Kidney glomerular epithelial cell (primary cell): ENCODE measurements at regions not wholly inside any gene's neighbourhood (a gene's known extent, or its start where the extent isn't known, plus 50 kb on each side); places are given as distances from the start of the nearest gene placed in this dataset.

ENCODE experiments used
- DNase-seq: peaks from one replicate; lab custom pipeline; 2025; lab: John Stamatoyannopoulos, UW

GRCh38 chr10:91137822-91138221 is 82.6 kb upstream of the PCGF5 start:
- DNase-seq = no peak

DNA sequence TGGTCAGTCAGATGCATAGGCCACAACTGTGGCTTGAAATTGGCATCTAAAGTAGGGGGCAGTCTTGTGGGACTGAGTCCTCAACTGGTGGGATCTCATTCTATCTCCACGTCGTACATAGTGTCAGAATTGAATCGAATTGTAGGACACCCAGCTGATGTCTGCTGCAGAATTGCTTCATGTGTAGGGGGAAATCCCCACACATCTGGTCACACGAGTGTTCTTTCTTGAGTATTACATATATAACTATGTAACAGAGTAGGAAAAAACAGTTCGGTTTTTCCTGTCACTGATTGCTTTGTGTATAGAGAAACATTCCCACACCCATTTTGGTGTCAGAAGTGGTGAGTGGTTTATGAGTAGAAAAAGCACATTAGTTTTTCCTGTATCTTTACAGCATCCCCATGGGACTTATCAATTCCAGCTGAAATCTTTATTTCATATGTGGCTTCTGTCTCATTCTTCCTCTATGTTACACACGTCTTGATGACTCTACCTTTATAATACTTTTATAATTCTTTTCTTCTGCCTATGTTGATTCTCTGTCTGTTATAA is 79.4 kb upstream of the PCGF5 start:
- no peak for DNase-seq

GRCh38 chr10:91144961-91145360 is 75.5 kb upstream of the PCGF5 start:
- DNase-seq = no peak

DNA sequence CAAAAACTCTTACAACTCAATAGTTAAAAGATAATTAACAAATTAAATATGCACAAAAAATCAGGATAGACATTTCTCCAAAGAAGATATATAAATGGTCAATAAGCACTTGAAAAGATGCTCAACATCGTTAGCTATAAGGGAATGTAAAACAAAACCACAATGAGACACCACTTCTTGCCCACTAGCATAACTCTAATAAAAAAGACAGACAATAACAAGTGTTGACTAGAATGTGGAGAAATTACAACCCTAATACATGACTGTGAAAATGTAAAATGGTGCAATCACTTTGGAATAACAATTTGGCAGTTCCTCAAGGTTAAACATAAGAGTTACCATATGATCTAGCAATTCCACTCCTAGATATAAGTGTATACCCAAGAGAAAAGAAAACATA is 74.3 kb upstream of the PCGF5 start:
- DNase-seq = no peak

DNA sequence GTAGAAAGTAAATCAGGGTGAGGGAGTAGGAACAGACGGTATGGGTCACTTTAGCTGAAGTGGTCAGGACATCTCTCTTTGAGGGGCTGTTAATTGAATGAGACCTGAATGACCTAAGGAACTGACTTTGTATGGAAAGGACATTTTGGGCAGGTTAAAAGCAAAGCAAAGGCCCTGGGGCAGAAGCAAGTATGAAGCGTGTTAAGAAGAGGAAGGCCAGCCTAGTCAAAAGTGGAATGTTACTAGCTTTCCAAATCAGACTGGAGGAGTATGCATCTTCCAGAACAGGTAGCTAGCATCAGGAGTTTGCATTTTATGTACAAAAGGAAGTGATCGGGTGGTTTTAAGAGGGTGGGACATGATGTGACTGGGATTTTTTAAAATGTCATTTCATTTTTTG is 70.9 kb upstream of the PCGF5 start:
- no peak for DNase-seq

DNA sequence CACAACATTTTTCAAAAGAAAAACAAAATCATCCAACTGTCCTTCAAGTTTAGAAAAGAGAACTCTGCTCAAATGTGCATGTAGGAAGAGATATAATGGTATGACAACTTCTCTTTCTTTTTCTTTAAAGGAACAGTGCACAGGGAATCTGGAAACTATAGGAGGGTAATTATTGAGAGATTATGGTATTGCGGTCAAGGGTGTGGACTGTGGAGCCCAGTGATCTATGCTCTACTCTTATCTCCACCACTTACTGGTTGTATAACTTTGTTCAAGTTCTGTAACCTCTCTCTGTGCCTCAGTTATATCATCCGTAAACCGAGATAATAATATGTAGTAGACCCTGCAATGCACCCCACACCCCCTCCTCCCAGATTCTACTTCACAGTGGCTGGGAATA is 69.8 kb upstream of the PCGF5 start:
- DNase-seq = no peak

GRCh38 chr10:91153508-91153907 is 67.0 kb upstream of the PCGF5 start:
- DNase-seq = no peak

DNA sequence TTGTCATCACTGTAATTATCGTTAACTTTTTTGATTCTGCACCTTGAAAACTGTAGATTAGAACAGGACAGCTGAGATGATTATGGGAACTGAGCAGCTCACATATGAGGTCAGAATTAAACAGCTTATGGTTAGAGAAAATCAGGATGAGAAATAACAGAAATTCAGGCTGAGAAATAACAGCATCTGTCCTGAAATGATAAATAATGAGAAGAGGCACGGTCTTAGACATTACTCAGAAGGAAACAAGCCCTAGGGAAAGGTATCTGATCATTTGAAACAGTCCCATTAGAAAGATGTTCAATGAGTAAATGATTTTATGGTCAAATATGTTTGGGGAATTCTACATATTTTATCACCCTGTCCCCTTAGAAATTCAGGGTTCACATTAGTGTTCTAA is 65.6 kb upstream of the PCGF5 start:
- no peak for DNase-seq

- DNase-seq = no peak
Observed at GRCh38 chr10:91156196-91156595, 64.3 kb upstream of the PCGF5 start.

GRCh38 chr10:91159254-91159783 is 61.1 kb upstream of the PCGF5 start:
- DNase-seq = no peak

GRCh38 chr10:91162050-91162494 is 58.4 kb upstream of the PCGF5 start:
- no peak for DNase-seq

- DNase-seq = peak; percentile 12
Observed at GRCh38 chr10:91162495-91163268, 57.8 kb upstream of the PCGF5 start.

- peak; percentile 16 for DNase-seq
Observed at GRCh38 chr10:91163269-91163868, 57.1 kb upstream of the PCGF5 start.

GRCh38 chr10:91163869-91164474 is 56.5 kb upstream of the PCGF5 start:
- DNase-seq = peak; percentile 2

DNA sequence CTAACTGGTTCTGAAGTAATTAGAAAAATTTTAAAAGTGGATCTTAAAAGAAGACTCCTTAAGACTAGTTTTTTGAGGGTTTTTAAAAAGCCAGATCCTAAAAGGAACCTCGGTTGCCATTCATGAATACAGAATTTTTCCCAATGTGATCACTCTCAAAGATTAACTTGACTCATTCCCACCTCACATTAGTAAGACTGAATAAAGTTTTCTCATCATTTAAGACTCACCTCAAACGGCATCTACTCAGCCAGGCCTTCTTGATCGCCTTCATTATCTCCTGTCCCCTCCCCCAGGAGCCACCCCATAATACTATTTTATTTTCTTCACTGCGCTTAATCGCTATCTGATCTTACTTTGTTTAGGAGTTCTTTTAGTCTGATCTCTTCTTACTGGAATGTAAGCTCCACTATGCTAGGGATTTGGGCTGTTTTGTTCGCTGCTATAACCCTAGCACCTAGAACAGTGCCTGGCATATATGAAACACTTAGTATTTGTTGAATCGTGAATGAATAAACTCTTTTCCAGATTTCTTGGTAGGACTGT is 55.9 kb upstream of the PCGF5 start:
- no peak for DNase-seq

DNA sequence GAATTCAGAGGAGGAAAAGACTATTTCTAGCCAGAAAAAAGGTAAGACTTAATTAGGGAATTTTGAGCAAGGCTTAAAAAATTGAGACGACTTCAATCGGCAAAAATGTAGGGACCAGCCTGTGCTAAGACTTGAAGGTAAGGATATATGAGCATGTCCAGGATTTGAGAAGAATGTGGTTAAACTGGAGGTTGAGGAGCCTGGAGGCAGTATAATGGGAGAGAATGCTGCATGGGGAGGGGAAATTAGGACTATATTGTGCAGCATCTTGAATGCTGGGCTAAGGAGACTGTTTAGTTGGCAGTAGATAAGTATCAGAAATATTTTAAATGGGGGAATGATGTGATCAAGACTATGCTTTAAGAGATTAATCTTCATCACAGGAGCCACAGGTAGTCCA is 53.1 kb upstream of the PCGF5 start:
- no peak for DNase-seq

DNA sequence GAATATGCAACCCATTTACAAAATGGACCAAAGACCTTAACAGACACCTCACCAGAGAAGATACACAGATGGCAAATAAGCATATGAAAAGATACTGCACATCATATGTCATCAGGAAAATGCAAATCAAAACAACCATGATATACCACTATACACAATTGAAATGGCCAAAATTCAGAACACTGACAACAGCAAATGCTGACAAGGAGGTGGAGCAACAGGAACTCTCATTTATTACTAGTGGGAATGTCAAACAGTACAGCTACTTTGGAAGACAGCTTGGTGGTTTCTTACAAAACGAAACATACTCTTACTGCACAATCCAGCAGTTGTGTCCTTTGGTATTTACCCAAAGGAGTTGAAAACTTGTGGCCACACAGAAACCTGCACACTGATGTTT is 50.0 kb upstream of the PCGF5 start:
- no peak for DNase-seq
